HG03575 (cell line): ENCODE measurements at regions not wholly inside any gene's neighbourhood (a gene's known extent, or its start where the extent isn't known, plus 50 kb on each side); places are given as distances from the start of the nearest gene placed in this dataset.

Experiments used
- ATAC-seq: cut with Tn5 transposase; IDR thresholded peaks from one replicate; pipeline ENCODE4 v1.9.1; 2021; ENCODE audit not compliant: unreplicated experiment, insufficient number of reproducible peaks, low FRiP score; ENCODE audit errors: extremely low read depth

- no peak for ATAC-seq
Measured at GRCh38 chr22:22404598-22405284, 103.8 kb downstream of the ZNF280B start.

DNA sequence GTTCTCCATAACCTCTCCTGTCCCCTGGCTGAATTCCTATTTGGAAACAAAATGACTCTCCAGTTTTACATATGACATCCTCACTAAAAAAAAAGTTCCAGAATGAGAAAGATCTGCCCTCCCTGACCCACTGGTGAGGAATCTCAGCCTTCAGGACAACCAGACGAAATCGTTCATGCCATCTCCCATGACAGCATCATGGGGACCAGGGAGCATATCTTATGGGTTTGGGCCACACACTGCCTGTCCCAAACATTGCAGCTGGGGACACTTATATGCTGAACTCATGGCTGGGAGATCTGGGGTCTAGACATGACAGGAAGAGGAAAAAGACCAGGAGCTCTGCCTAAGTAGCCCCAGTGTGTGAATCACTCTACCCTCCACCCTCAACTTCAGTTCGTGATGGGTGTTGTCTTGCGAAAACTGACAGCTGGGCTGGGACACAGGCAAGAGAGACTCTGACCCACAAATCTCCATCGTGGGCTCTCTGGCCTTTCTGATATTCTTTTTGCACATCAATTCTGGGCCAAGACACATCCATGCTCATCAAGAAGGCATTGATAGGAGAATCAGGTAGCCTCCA lies 102.0 kb downstream of the ZNF280B start:
- no peak for ATAC-seq

- no peak for ATAC-seq
Measured at GRCh38 chr22:22407061-22407460, 101.5 kb downstream of the ZNF280B start.

- no peak for ATAC-seq
Measured at GRCh38 chr22:22408269-22408668, 100.3 kb downstream of the ZNF280B start.

DNA sequence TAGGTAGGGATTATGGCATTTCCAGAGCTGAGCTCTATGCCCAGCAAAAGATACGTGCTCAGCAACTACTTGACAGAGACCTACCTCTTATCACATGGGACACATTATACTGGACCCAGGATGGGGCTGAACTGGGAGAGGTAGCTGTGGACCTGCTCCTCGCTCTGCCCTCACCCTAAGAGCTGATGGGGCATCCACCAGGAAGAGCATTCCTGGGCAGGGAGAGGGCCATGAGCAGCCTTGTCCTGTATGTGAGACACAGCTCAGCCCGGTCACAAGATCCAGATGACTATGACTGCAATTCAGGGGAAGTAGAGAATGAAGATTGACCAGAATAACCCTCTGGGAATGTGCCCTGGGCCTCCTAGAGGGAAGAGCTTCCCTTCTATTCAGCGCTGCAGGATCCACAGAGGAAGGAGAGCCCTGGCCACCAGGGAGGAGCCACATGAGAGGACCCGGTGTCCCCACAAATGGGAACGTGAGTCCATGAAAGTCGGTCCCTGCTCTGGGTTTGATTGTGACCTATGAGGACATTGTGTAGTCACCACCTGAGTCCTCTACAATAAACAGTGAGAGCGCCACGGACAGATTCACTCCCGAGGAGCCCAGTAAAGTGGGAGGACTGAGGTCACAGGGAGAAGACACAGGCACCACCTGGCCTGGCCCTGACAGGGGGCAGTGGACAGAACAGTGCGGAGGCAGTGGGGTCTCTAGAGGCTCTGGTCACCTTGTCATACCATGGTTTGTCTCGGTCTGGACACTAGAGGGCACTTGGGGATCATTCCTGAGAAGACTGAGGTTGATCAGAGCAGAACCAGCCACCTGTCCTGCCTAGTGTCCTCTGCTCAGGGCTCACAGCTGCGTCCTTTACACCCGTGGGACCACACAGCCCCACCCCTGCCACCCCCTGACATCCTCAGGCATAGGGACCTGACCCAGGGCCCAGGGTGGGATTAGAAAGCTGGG lies 99.5 kb downstream of the ZNF280B start:
- ATAC-seq: no peak

GRCh38 chr22:22410121-22410520 lies 98.4 kb downstream of the ZNF280B start:
- no peak for ATAC-seq

- no peak for ATAC-seq
Measured at GRCh38 chr22:22410677-22411076, 97.9 kb downstream of the ZNF280B start.

GRCh38 chr22:22414266-22414665 lies 94.3 kb downstream of the ZNF280B start:
- ATAC-seq: no peak

DNA sequence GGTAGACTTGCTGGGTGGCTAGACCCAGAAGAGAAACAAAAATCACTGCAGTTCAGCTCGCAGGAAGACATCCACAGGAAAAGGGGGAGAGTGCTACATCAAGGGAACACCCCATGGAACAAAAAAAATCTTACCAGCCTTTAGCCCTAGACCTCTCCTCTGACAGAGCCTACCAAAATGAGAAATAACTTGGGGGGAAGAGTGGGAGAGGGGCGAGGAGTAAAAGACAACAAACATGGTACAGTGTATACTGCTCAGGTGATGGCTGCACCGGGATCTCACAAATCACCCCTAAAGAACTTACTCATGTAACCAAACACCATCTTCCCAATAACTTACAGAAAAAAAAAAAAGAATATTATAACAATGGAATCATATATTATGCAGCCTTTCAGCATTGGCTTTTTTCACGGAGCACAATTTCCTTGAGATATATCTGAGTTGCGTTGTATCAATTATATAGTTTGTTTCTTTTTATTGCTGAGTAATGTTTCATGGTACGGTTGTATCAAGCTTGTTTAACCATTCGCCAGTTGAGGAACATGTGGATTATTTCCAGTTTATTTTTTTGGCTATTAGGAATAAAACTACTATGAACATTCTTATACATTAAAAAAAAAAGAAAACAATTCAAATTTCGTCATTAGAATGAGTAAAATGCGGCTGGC lies 90.9 kb downstream of the ZNF280B start:
- ATAC-seq: no peak

- ATAC-seq: no peak
Measured at GRCh38 chr22:22418163-22418549, 90.4 kb downstream of the ZNF280B start.

GRCh38 chr22:22418957-22419356 lies 89.6 kb downstream of the ZNF280B start:
- ATAC-seq: no peak

DNA sequence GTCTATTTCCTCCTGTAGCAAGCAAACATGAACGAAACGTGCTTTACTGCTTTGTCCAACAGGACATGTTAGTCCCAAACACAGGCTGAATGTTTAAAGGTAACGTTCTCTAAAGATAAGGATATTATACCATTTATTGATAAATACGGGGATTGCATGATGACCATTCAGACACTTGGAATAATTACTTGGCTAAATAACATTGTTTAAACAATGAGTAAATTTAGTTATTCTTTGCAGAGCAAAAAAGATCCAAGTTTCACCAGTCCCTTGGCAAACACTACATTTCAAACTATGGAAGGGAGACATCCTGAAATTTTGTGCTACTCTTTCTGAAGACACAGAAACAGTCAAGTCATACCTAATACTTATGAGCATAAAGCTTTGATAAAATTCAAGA lies 88.0 kb downstream of the ZNF280B start:
- no peak for ATAC-seq

- no peak for ATAC-seq
Measured at GRCh38 chr22:22421392-22421791, 87.2 kb downstream of the ZNF280B start.

DNA sequence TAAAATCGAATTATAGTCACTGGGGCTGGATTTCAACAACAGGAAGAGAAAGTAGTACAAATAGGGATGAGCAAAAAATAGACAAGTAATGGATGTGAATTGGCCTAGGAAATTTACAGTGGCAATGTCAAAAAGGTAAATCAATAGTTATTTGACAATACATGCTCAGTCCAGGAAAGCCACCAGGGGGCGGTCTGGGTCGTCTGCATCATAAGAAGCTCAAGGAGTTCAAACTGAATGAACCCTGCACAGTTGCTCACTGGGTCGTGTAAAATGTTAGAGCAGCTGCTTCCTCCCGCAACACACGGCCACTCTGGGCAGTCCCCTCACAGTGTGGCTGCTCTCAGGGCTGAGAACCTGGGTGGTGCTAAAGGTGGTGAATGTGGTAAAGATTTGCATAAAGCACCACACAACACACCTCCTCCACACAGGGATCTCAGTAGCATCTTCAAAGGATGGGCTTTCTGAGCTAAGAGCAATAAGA lies 85.9 kb downstream of the ZNF280B start:
- ATAC-seq: peak; percentile 51

DNA sequence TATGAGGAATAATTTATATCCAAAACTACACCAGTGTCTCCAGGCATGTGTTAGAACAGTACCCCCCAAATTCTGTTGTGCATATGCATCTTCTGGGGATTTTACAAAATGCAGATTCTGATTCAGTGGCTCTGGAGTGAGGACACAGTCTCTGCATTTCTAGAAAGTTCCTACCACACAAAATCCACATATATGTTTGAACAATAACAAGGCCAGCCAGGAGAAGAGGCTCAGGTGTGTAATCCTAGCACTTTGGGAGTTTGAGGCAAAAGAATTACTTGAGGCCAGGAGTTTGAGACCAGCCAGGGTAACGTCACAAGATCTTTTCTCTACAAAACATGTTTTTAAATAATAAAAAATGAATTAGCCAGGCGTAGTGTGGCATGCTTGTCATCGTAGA lies 84.9 kb downstream of the ZNF280B start:
- ATAC-seq: no peak

DNA sequence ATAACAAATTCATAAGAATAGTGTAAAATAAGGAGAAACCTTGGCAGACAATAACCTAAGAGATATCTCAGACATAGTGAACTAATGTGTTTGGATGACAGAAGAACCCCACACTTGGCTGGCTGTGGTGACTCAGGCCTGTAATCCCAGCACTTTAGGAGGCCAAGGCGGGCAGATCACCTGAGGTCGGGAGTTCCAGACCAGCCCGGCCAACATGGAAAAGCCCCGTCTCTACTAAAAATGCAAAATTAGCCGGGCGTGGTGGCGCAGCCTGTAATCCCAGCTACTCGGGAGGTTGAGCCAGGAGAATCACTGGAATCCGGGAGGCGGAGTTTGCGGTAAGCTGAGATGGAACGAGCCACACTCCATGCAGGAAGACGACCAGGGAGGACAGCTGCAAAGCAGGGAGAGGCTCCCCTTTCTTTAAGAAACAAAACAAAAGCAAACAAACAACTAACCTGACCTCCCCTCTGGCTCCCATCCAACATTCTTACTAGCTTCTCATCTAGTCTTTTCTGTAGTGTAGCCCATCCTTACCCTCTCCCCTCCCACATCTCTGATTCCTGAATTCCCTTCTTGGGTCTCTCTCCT lies 84.2 kb downstream of the ZNF280B start:
- ATAC-seq: no peak

GRCh38 chr22:22424956-22425355 lies 83.6 kb downstream of the ZNF280B start:
- no peak for ATAC-seq

DNA sequence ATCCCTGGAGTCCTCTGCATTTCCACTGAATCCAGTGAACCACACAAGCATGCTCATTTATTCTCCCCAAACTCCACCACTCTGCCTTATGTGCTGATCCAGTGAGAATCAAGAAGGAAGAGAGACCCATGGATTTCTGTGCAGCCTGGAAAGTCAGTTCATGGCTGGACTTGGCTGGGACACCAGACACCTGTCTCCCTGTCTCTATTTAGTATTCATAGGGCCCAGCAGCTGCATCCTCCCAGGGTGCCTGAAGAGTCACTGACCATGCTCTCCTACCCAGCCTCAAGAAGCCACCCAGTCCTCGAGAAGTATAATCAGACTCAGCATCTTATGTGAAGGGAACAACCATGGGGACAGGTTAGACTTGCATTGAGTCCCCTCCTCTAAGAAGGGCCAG lies 83.2 kb downstream of the ZNF280B start:
- ATAC-seq: no peak
